T-cell (primary cell): ENCODE measurements at regions not wholly inside any gene's neighbourhood (a gene's known extent, or its start where the extent isn't known, plus 50 kb on each side); places are given as distances from the start of the nearest gene placed in this dataset.

ENCODE experiments used
- ATAC-seq, 4 experiments: fragments of 200-7000 bp in 3 of 4; fragments of 150-1000 bp in 1 of 4; cut with Tn5 transposase; replicated peaks in 1 of 4; 1 replicate in 3 of 4; 2 replicates in 1 of 4; pipeline ENCODE4 v1.10.0; 2021; ENCODE audit warnings: moderate library complexity in 3 of 4, mild to moderate bottlenecking in 2 of 4, moderate number of reproducible peaks in 1 of 4
- CTCF ChIA-PET, 2 donors: fragments of 300-600 bp; sonication (Branson Sonifier 250); formaldehyde crosslinking; loops; one replicate each; lab custom pipeline; 2022; ENCODE audit warnings: antibody characterized with exemption in 2 of 2; lab: Charles Lee
- POLR2A ChIA-PET, 2 donors: fragments of 300-600 bp; sonication (Branson Sonifier 250); formaldehyde crosslinking; loops; one replicate each; lab custom pipeline; 2022; ENCODE audit warnings: antibody characterized with exemption in 2 of 2; lab: Charles Lee
- DNase-seq, 35 experiments: peaks; one replicate each; pipeline versions ENCODE4 v3.0.0 to v3.0.0-alpha.2; 2013 to 2023
- H3K27ac ChIP-seq: one replicate; pipeline ENCODE4 v1.5.1; 2013; ENCODE audit warnings: low read length
- H3K27me3 ChIP-seq, 2 experiments: replicated peaks in 1 of 2; 1 replicate in 1 of 2; 2 replicates in 1 of 2; pipeline versions ENCODE4 v1.6.1 to v1.7.0; 2013; ENCODE audit warnings: low read length in 1 of 2, mixed read lengths in 1 of 2; ENCODE audit not compliant: control insufficient read depth in 2 of 2, insufficient read depth in 2 of 2; ENCODE audit errors: extremely low read depth in 1 of 2
- H3K36me3 ChIP-seq, 2 donors: 1 replicate in 1 of 2; 2 replicates in 1 of 2; pipeline versions ENCODE4 v1.6.1 to v1.7.0; 2013; ENCODE audit warnings: low read length in 1 of 2; ENCODE audit not compliant: control insufficient read depth in 2 of 2, insufficient read depth in 1 of 2; ENCODE audit errors: extremely low read depth in 1 of 2
- H3K4me1 ChIP-seq, 2 experiments: 1 replicate in 1 of 2; 2 replicates in 1 of 2; pipeline versions ENCODE4 v1.6.1 to v1.7.0; 2013; ENCODE audit warnings: low read length in 2 of 2, mixed read lengths in 1 of 2; ENCODE audit not compliant: insufficient read depth in 2 of 2, control insufficient read depth in 1 of 2; ENCODE audit errors: extremely low read depth in 1 of 2
- H3K4me3 ChIP-seq, 2 donors: 1 replicate in 1 of 2; 2 replicates in 1 of 2; pipeline versions ENCODE4 v1.5.1 to v1.7.0; 2013; ENCODE audit warnings: mild to moderate bottlenecking in 2 of 2, low read length in 1 of 2, moderate library complexity in 1 of 2; ENCODE audit not compliant: control insufficient read depth in 1 of 2; ENCODE audit errors: extremely low read depth in 1 of 2
- H3K9me3 ChIP-seq: 2 replicates; pipeline ENCODE4 v1.7.0; 2013
- H3K27ac Mint-ChIP-seq, 2 donors: one replicate each; pipeline ENCODE4 v1.8.0; 2020 to 2021; ENCODE audit warnings: mild to moderate bottlenecking in 2 of 2, mixed read lengths in 2 of 2
- H3K27me3 Mint-ChIP-seq, 2 donors: one replicate each; pipeline ENCODE4 v1.8.0; 2021 to 2022; ENCODE audit warnings: mixed read lengths in 2 of 2
- H3K36me3 Mint-ChIP-seq: one replicate; pipeline ENCODE4 v1.8.0; 2021; ENCODE audit warnings: mixed read lengths
- H3K4me1 Mint-ChIP-seq, 3 donors: one replicate each; pipeline ENCODE4 v1.8.0; 2020 to 2022; ENCODE audit warnings: mixed read lengths in 3 of 3, mild to moderate bottlenecking in 1 of 3
- H3K4me3 Mint-ChIP-seq, 3 donors: one replicate each; pipeline ENCODE4 v1.8.0; 2020 to 2022; ENCODE audit warnings: mild to moderate bottlenecking in 3 of 3, mixed read lengths in 3 of 3, moderate library complexity in 3 of 3
- H3K9me3 Mint-ChIP-seq, 3 donors: one replicate each; pipeline ENCODE4 v1.8.0; 2020 to 2022; ENCODE audit warnings: mixed read lengths in 3 of 3
- WGBS: methylation state at CpG from one replicate; pipeline ENCODE4 v1.1.5; 2013; ENCODE audit warnings: missing lambda C conversion rate; ENCODE audit not compliant: insufficient coverage; 5-methylcytosine and 5-hydroxymethylcytosine counted together

DNA sequence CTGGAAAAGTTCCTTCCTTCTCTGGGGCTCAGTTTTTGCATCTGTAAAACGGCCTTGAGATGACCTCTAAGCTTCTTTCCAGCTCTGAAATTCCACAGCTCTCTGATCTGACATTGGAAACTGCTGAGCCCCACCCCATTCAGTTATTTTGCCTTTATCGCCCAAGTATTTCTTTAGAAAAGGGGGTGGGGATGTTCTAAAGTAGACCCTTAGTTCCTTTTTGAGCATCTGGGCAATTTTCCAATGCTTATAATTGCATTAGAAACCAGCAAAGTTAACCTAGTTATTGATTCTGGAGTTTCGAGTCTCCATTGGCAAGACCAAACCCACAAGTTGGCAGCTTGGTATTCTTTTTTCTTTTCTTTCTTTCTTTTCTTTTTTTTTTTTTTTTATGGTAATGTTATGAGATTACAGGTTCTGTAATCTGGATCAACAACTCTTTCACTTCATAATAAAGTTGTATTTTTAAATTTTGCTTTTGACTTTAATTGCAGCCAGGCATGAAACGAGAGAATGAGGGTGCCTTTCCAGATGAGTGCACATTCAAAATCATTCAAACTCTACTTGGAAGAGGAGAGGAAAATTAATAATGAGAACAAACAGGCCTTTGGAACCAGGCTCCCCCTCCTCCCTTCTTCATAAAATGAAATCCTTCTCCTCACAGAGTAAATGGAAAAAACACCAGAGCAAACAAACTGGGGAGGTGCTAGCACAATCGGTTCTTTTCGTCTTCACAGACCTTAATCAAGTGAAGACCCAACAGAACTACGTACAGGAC, 76.8 kb upstream of the LRIG1 start:
- H3K4me1 ChIP-seq = peaks cover 2 to 5% of the 10 kb centered on the region in 2 experiments
- no peak overlapping the region for H3K4me3 Mint-ChIP-seq
- peaks cover 15 to 34% of the 10 kb centered on the region in 2 donors for H3K27me3 Mint-ChIP-seq
- ChIA-PET CTCF (no interaction called here), POLR2A (no interaction called here)
- H3K9me3 Mint-ChIP-seq = peaks cover 6 to 14% (median 12%) of the 10 kb centered on the region in 3 donors
- peaks cover 0 to 15% of the 10 kb centered on the region in 2 experiments for H3K27me3 ChIP-seq
- ATAC-seq (no peak), DNase-seq (no peak)
- peaks cover 3% of the 10 kb centered on the region for H3K36me3 Mint-ChIP-seq
- no peaks in the 10 kb centered on the region for H3K36me3 ChIP-seq
- H3K4me3 ChIP-seq = no peak overlapping the region
- H3K27ac Mint-ChIP-seq = no peak overlapping the region
- peaks cover 5 to 10% (median 5%) of the 10 kb centered on the region in 3 donors for H3K4me1 Mint-ChIP-seq
- H3K27ac ChIP-seq = no peak overlapping the region
- H3K9me3 ChIP-seq = no peaks in the 10 kb centered on the region
- WGBS = no CpG with 5 or more reads among the region's 7 CpGs

DNA sequence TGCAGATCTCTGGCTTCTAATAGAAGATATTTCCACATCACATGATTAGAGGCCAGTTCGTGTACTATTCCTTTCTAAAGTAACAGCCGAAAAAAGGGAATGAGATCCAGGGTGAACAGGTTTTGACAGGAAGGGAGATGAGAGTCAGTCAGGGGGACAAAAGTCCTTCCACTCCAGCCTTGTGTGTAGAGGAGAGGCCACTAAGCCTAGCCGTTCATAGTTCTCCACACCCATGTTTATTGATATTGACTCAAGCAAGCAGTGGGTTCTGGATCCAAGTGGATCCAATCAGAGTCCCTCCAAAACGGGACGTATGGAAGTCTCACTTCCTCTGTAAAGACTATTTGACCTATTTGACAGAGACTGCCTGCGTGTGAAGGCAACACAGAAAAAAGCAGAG, 80.4 kb upstream of the LRIG1 start:
- Histone ChIP-seq H3K36me3 (no peaks in the 10 kb centered on the region), H3K27ac (no peak overlapping the region), H3K9me3 (no peaks in the 10 kb centered on the region), H3K27me3 (peaks cover 0 to 18% of the 10 kb centered on the region in 2 experiments), H3K4me3 (no peak overlapping the region), H3K4me1 (peaks cover 10 to 22% of the 10 kb centered on the region in 2 experiments)
- Mint-ChIP-seq H3K9me3 (peaks cover 6 to 14% (median 12%) of the 10 kb centered on the region in 3 donors), H3K4me1 (peaks cover 18 to 23% (median 22%) of the 10 kb centered on the region in 3 donors), H3K27ac (no peak overlapping the region), H3K4me3 (no peak overlapping the region), H3K27me3 (peaks cover 25 to 27% of the 10 kb centered on the region in 2 donors), H3K36me3 (peaks cover 3% of the 10 kb centered on the region)
- DNase-seq (no peak), ATAC-seq (no peak)
- POLR2A ChIA-PET = no interaction called here
- WGBS = 100% methylated on average over 2 of the region's 6 CpGs
- CTCF ChIA-PET = no interaction called here

DNA sequence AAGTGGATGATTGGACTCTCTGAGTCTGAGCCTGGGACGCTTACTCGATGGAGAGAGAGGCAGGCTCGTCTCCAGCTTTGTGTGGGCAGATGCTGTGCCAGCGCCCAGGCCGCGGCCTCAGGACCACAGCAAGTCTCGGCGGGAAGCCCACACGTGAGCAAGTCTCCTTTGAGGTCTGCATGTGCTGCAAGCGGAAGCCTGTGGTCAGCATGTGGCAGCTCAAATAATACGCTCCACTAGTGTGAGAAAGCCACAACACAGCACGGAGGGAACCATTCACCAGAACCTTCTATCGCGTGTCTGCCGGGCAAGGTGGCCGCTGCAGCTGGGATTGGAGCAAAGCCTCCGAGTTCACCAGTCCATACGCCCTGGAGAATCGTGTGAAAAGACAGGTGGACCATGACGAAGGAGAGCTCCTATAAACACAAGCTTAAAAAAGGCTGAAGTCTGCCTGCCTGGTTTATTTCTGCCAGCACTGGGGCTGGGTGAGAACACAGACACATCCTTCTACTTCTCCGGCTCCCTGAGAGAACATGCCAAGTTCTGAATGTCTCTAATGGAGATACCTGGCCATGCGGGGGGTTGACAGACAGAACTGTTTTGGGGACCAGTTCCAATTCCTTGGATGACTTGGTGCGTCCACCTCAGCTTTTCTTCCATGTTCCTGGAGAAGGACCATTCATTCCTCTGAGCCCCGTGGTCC, 82.0 kb upstream of the LRIG1 start:
- Histone ChIP-seq H3K9me3 (no peaks in the 10 kb centered on the region), H3K4me1 (peaks cover 10 to 22% of the 10 kb centered on the region in 2 experiments), H3K27ac (no peak overlapping the region), H3K27me3 (peaks cover 0 to 12% of the 10 kb centered on the region in 2 experiments), H3K36me3 (no peaks in the 10 kb centered on the region), H3K4me3 (no peak overlapping the region)
- peaks cover 18 to 23% (median 22%) of the 10 kb centered on the region in 3 donors for H3K4me1 Mint-ChIP-seq
- H3K27ac Mint-ChIP-seq = peak overlapping the region in 1 of 2 donors; percentile 10
- H3K9me3 Mint-ChIP-seq = peaks cover 6 to 14% (median 12%) of the 10 kb centered on the region in 3 donors
- DNase-seq = peak; percentile 16 to 82 (median 49)
- H3K27me3 Mint-ChIP-seq = peaks cover 24 to 32% of the 10 kb centered on the region in 2 donors
- peaks cover 3% of the 10 kb centered on the region for H3K36me3 Mint-ChIP-seq
- WGBS = 46% methylated on average over 20 of the region's 24 CpGs
- ATAC-seq = peak; percentile 83 to 97 (median 92)
- CTCF ChIA-PET = no interaction called here
- peak overlapping the region in 1 of 3 donors; percentile 60 for H3K4me3 Mint-ChIP-seq
- POLR2A ChIA-PET = no interaction called here

DNA sequence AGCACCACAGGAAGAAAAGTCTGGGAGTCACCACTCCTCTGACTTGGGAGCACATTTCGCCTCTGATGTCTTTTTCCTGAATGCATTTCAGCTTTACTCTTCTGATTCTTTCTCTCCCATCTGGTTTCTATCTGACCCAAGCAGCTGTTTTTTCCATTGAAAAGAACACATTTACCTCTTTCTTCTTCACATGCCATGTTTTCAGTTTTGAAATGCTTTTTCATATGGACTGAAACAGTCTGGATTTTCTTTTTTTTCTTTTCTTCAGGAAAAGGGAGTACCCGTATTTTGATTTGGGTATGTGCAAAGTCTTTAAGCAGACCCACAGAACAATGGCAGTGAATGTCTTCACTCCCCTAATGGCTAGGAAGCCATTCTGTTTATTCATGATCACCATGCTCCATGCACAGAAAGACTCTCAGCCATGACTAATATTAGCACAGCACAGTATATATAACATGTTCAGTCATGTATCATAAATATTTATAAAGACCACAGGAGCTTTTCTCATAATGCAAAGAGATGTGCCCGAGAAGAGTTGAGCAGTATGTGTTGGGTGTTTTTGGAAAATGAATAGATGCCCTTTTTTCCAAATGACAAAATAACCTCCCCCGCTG, 82.7 kb upstream of the LRIG1 start:
- H3K36me3 Mint-ChIP-seq = no peaks in the 10 kb centered on the region
- POLR2A ChIA-PET = no interaction called here
- H3K27ac Mint-ChIP-seq = no peak overlapping the region
- DNase-seq = no peak
- CTCF ChIA-PET = no interaction called here
- Histone ChIP-seq H3K27ac (no peak overlapping the region), H3K9me3 (no peaks in the 10 kb centered on the region), H3K4me1 (peaks cover 10 to 22% of the 10 kb centered on the region in 2 experiments), H3K36me3 (no peaks in the 10 kb centered on the region), H3K4me3 (no peak overlapping the region), H3K27me3 (peaks cover 0 to 10% of the 10 kb centered on the region in 2 experiments)
- H3K4me1 Mint-ChIP-seq = peaks cover 18 to 23% (median 22%) of the 10 kb centered on the region in 3 donors
- WGBS = 80% methylated on average over 1 of the region's 4 CpGs
- peak overlapping the region in 1 of 3 donors; percentile 60 for H3K4me3 Mint-ChIP-seq
- H3K27me3 Mint-ChIP-seq = peaks cover 21 to 28% of the 10 kb centered on the region in 2 donors
- peaks cover 4 to 11% (median 9%) of the 10 kb centered on the region in 3 donors for H3K9me3 Mint-ChIP-seq
- ATAC-seq = no peak

DNA sequence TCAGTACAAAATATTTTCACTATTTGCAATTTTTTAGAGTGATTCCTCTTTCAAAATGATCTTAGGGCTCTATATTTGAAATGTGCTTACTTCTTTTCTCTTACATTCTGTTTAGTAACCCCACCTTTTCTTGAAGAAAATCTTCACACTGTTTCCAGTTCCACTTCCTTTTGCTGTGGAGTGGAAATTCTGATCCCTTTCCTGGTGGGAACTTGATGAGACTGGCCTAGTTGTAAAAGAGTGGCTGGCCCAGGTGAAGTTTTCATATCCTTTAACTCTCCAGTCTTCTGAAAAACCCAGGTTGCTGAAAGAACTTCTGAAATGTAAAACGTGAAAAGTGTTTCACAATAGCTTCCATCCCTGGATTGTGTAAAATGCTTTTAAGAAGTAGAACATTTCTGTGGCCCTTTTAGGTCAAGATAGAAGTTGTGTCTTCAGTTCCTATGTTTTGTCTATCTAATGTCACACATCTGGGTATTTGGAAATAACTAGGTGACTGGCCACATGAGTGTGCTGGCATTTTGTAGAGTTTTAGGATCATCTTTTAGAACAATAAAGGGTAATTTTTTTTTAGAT, 84.8 kb upstream of the LRIG1 start:
- Histone ChIP-seq H3K4me1 (peaks cover 10 to 22% of the 10 kb centered on the region in 2 experiments), H3K27ac (no peak overlapping the region), H3K9me3 (no peaks in the 10 kb centered on the region), H3K36me3 (no peaks in the 10 kb centered on the region), H3K4me3 (no peak overlapping the region), H3K27me3 (peaks cover 0 to 9% of the 10 kb centered on the region in 2 experiments)
- H3K4me3 Mint-ChIP-seq = no peak overlapping the region
- ATAC-seq (no peak), DNase-seq (no peak)
- ChIA-PET POLR2A (no interaction called here), CTCF (interaction anchor here in 1 of 2 donors (1.0 kb wide), 1 partner anchor 231 kb away, joined by 3 read pairs; no protein-coding TSS in a partner anchor)
- no CpG with 5 or more reads among the region's 1 CpG for WGBS
- H3K27me3 Mint-ChIP-seq = peaks cover 21 to 25% of the 10 kb centered on the region in 2 donors
- no peak overlapping the region for H3K27ac Mint-ChIP-seq
- peaks cover 18 to 23% (median 22%) of the 10 kb centered on the region in 3 donors for H3K4me1 Mint-ChIP-seq
- H3K9me3 Mint-ChIP-seq = no peaks in the 10 kb centered on the region
- H3K36me3 Mint-ChIP-seq = no peaks in the 10 kb centered on the region

DNA sequence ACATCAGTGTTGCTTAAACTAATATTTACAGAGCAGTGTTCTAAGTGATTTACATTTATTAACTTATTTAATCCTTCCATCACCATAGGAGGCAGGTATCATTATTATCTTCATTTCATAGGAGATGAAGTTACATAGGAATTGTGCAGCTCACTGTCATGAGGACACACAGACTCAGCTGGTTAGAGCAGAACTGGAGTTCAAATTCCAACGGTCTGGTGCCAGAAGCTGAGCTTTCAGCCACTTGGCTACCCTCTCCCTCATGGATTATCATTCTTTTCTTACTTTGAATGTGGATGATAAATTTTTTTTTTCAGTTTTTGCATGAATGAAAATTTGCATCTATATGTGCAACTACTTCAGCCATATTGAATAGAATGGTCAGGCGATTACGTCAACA, 86.0 kb upstream of the LRIG1 start:
- Mint-ChIP-seq H3K36me3 (no peaks in the 10 kb centered on the region), H3K4me3 (no peak overlapping the region), H3K27me3 (peaks cover 16 to 22% of the 10 kb centered on the region in 2 donors), H3K4me1 (peaks cover 18 to 22% (median 21%) of the 10 kb centered on the region in 3 donors), H3K27ac (no peak overlapping the region), H3K9me3 (no peaks in the 10 kb centered on the region)
- no CpG with 5 or more reads among the region's 3 CpGs for WGBS
- no peak for ATAC-seq
- Histone ChIP-seq H3K4me1 (peaks cover 10 to 22% of the 10 kb centered on the region in 2 experiments), H3K4me3 (no peak overlapping the region), H3K27me3 (peaks cover 0 to 9% of the 10 kb centered on the region in 2 experiments), H3K36me3 (no peaks in the 10 kb centered on the region), H3K9me3 (no peaks in the 10 kb centered on the region), H3K27ac (no peak overlapping the region)
- CTCF ChIA-PET = no interaction called here
- POLR2A ChIA-PET = interaction anchor here in 1 of 2 donors (0.6 kb wide), 1 partner anchor 300 kb away, joined by 10 read pairs; no protein-coding TSS in a partner anchor
- no peak for DNase-seq
